HEK293T (cell line): ENCODE measurements at regions not wholly inside any gene's neighbourhood (a gene's known extent, or its start where the extent isn't known, plus 50 kb on each side); places are given as distances from the start of the nearest gene placed in this dataset.

Experiments used
- ARNT ChIP-seq: fragments of 450-650 bp; IDR thresholded peaks from 2 replicates; pipeline ENCODE4 v1.6.1; 2017; ENCODE audit warnings: mild to moderate bottlenecking
- ELF4 ChIP-seq: fragments of 450-650 bp; IDR thresholded peaks from 2 replicates; pipeline ENCODE4 v1.6.1; 2017; ENCODE audit warnings: antibody characterized with exemption
- FOXA1 ChIP-seq: fragments of 450-650 bp; IDR thresholded peaks from 2 replicates; pipeline ENCODE4 v1.6.1; 2016; ENCODE audit warnings: mild to moderate bottlenecking
- FOXK2 ChIP-seq: fragments of 450-650 bp; IDR thresholded peaks from 2 replicates; pipeline ENCODE4 v1.6.1; 2016; ENCODE audit warnings: mild to moderate bottlenecking
- HDGF ChIP-seq: fragments of 450-650 bp; IDR thresholded peaks from 2 replicates; pipeline ENCODE4 v1.6.1; 2017; ENCODE audit warnings: antibody characterized with exemption, borderline replicate concordance
- L3MBTL2 ChIP-seq: fragments of 450-650 bp; conservative IDR thresholded peaks from 2 replicates; pipeline ENCODE4 v1.6.1; 2016; ENCODE audit warnings: mild to moderate bottlenecking
- LEF1 ChIP-seq: fragments of 450-650 bp; IDR thresholded peaks from 2 replicates; pipeline ENCODE4 v1.6.1; 2017; ENCODE audit warnings: mild to moderate bottlenecking, borderline replicate concordance
- NFRKB ChIP-seq: fragments of 450-650 bp; IDR thresholded peaks from 2 replicates; pipeline ENCODE4 v1.6.1; 2016; ENCODE audit warnings: mild to moderate bottlenecking, moderate library complexity
- SP1 ChIP-seq: fragments of 450-650 bp; IDR thresholded peaks from 2 replicates; pipeline ENCODE4 v1.6.1; 2017
- SUZ12 ChIP-seq: fragments of 450-650 bp; IDR thresholded peaks from 2 replicates; pipeline ENCODE4 v1.6.1; 2016; ENCODE audit warnings: mild to moderate bottlenecking
- TARDBP ChIP-seq: fragments of 450-650 bp; IDR thresholded peaks from 2 replicates; pipeline ENCODE4 v1.6.1; 2016
- ZNF384 ChIP-seq: fragments of 450-650 bp; IDR thresholded peaks from 2 replicates; pipeline ENCODE4 v1.6.1; 2016

- TF ChIP-seq ARNT (no peak), FOXK2 (no peak), ZNF384 (no peak), SP1 (no peak), ELF4 (no peak), SUZ12 (no peak), TARDBP (no peak), FOXA1 (no peak), NFRKB (no peak), LEF1 (no peak), HDGF (no peak), L3MBTL2 (no peak)
Observed at GRCh38 chr1:188363943-188364342, 1535.2 kb downstream of the PLA2G4A start.
